K562 (cell line): ENCODE measurements at regions not wholly inside any gene's neighbourhood (a gene's known extent, or its start where the extent isn't known, plus 50 kb on each side); places are given as distances from the start of the nearest gene placed in this dataset.

ENCODE experiments used
- ATAC-seq: fragments of 200-7000 bp; cut with Tn5 transposase; 3 replicates; pipeline ENCODE4 v1.9.1; 2020; ENCODE audit warnings: moderate library complexity
- BruUV-seq: library from RNA; stranded (reverse); fragments of 400-500 nt; replicated peaks from 2 replicates; lab custom pipeline; 2021; lab: Mats Ljungman, UMichigan
- CTCF ChIA-PET: fragments of 300-600 bp; formaldehyde crosslinking; extraction: SDS; loops from one replicate; lab custom pipeline; 2021; ENCODE audit warnings: low intra/inter-chr PET ratio; lab: Yijun Ruan, JAX
- POLR2A ChIA-PET: fragments of 300-600, 350-650 bp; sonication (Branson Sonifier 250); formaldehyde crosslinking; extraction: SDS; loops from one replicate; lab custom pipeline; 2021; ENCODE audit warnings: antibody characterized with exemption, inconsistent platforms; lab: Yijun Ruan, JAX
- DNase-seq, 4 experiments: peaks; one replicate each; pipeline versions ENCODE4 v3.0.0 to v3.0.0-alpha.2; 2011 to 2018; ENCODE audit warnings: low spot score in 3 of 4, mixed read lengths in 3 of 4; ENCODE audit errors: extremely low read depth in 1 of 4
- FAIRE-seq: peaks from 2 replicates; lab custom pipeline; 2011; peaks lifted over from hg19 to GRCh38; lab: Jason Lieb, UNC
- H2AFZ ChIP-seq: 2 replicates; pipeline ENCODE4 v1.6.0; 2011; ENCODE audit warnings: low read depth, low read length, control low read depth, inconsistent platforms
- H3K27ac ChIP-seq: fragments of 200-600 bp; 3 replicates; pipeline ENCODE4 v1.8.0; 2011; ENCODE audit warnings: low read depth, mild to moderate bottlenecking, control low read depth, inconsistent platforms, low read length, moderate library complexity, mixed read lengths; ENCODE audit errors: extremely low read depth
- H3K27me3 ChIP-seq, 2 experiments: fragments of 300-600 bp in 1 of 2; 2 replicates in 1 of 2; 3 replicates in 1 of 2; pipeline versions ENCODE4 v1.6.0 to v1.8.0; 2011; ENCODE audit warnings: inconsistent platforms in 2 of 2, low read length in 2 of 2, mild to moderate bottlenecking in 1 of 2, mixed read lengths in 1 of 2, moderate library complexity in 1 of 2; ENCODE audit not compliant: control insufficient read depth in 2 of 2, insufficient read depth in 2 of 2
- H3K36me3 ChIP-seq: fragments of 300-600 bp; 3 replicates; pipeline ENCODE4 v1.8.0; 2011; ENCODE audit warnings: mild to moderate bottlenecking, low read length, inconsistent platforms; ENCODE audit not compliant: control insufficient read depth, insufficient read depth
- H3K4me1 ChIP-seq, 2 experiments: fragments of 200-600 bp in 1 of 2; replicated peaks in 1 of 2; 2 replicates in 1 of 2; 3 replicates in 1 of 2; pipeline versions ENCODE4 v1.5.1 to v1.8.0; 2011; ENCODE audit warnings: inconsistent platforms in 2 of 2, low read length in 2 of 2, mild to moderate bottlenecking in 1 of 2, mixed read lengths in 1 of 2, moderate library complexity in 1 of 2; ENCODE audit not compliant: control insufficient read depth in 2 of 2, insufficient read depth in 2 of 2
- H3K4me2 ChIP-seq: 2 replicates; pipeline ENCODE4 v1.6.1; 2011; ENCODE audit warnings: low read length, control low read depth, inconsistent platforms, mixed read lengths; ENCODE audit not compliant: insufficient read depth
- H3K4me3 ChIP-seq: fragments of 200-600 bp; sonication (generic), shearing (Covaris generic); 2 replicates; pipeline ENCODE4 v1.5.1; 2016; ENCODE audit warnings: control low read depth, inconsistent platforms
- H3K79me2 ChIP-seq: fragments of 200-600 bp; 3 replicates; pipeline ENCODE4 v1.8.0; 2011; ENCODE audit warnings: low read length, inconsistent platforms; ENCODE audit not compliant: control insufficient read depth, insufficient read depth
- H3K9ac ChIP-seq, 2 experiments: 2 replicates each; pipeline versions ENCODE4 v1.6.0 to v1.6.1; 2011; ENCODE audit warnings: low read depth in 2 of 2, low read length in 2 of 2, control low read depth in 1 of 2, inconsistent platforms in 1 of 2, mild to moderate bottlenecking in 1 of 2, mixed read lengths in 1 of 2; ENCODE audit not compliant: insufficient read depth in 1 of 2
- H3K9me1 ChIP-seq: one replicate; pipeline ENCODE4 v1.6.0; 2011; ENCODE audit warnings: inconsistent platforms, mild to moderate bottlenecking, low read length, moderate library complexity; ENCODE audit not compliant: control insufficient read depth, insufficient read depth
- H3K9me3 ChIP-seq: replicated peaks from 2 replicates; pipeline ENCODE4 v1.5.1; 2011; ENCODE audit warnings: low read depth, low read length, inconsistent platforms; ENCODE audit not compliant: control insufficient read depth, insufficient read depth
- H4K20me1 ChIP-seq: replicated peaks from 2 replicates; pipeline ENCODE4 v1.6.1; 2011; ENCODE audit warnings: low read length, inconsistent platforms, mixed read lengths; ENCODE audit not compliant: control insufficient read depth, insufficient read depth
- CEBPB ChIP-seq: fragments of 450-650 bp; IDR thresholded peaks from 2 replicates; pipeline ENCODE4 v1.6.1; 2016; ENCODE audit warnings: missing genetic modification characterization, missing compliant biosample characterization
- CEBPG ChIP-seq, 3 experiments: fragments of 200-800 bp in 1 of 3; sonication (Bioruptor generic) in 1 of 3; sonication (generic) in 1 of 3; formaldehyde crosslinking in 1 of 3; IDR thresholded peaks in 2 of 3; conservative IDR thresholded peaks in 1 of 3; 2 replicates each; pipeline versions ENCODE4 v1.6.1 to v1.8.0; 2016 to 2022; ENCODE audit warnings: missing compliant biosample characterization in 2 of 3, missing genetic modification characterization in 2 of 3, mild to moderate bottlenecking in 1 of 3, missing genetic modification reagents in 1 of 3
- DIDO1 ChIP-seq: fragments of 450-650 bp; IDR thresholded peaks from 2 replicates; pipeline ENCODE4 v1.6.1; 2016; ENCODE audit warnings: low read depth, missing biosample characterization, missing genetic modification characterization
- FOSL1 ChIP-seq: fragments of 200-800 bp; sonication (Bioruptor generic); conservative IDR thresholded peaks from 2 replicates; pipeline ENCODE4 v1.6.1; 2016; ENCODE audit warnings: missing genetic modification characterization, missing compliant biosample characterization
- RBBP5 ChIP-seq: fragments of 200-600 bp; sonication (generic); IDR thresholded peaks from 2 replicates; pipeline ENCODE4 v1.6.1; 2012; ENCODE audit warnings: borderline replicate concordance, mild to moderate bottlenecking, low read length, control low read depth, inconsistent platforms; ENCODE audit not compliant: insufficient read depth, poor library complexity, severe bottlenecking
- ZNF408 ChIP-seq: fragments of 250-450 bp; sonication (Bioruptor Pico); IDR thresholded peaks from 2 replicates; pipeline ENCODE4 v1.4.0; 2020; ENCODE audit warnings: low read depth, mild to moderate bottlenecking, moderate library complexity
- WGBS: fragments of 100-300 bp; shearing (Covaris generic); methylation state at CpG from one replicate; pipeline ENCODE4 v1.1.6; 2016; ENCODE audit warnings: low coverage, mixed read lengths; ENCODE audit not compliant: insufficient coverage; ENCODE audit errors: missing lambda C conversion rate; 5-methylcytosine and 5-hydroxymethylcytosine counted together
- in situ Hi-C: fragments of 300-500 bp; cut with MboI; formaldehyde crosslinking; loops from 4 replicates; pipeline ENCODE4 v1.15.0; 2018; ENCODE audit warnings: inconsistent platforms, mixed read lengths
- intact Hi-C: fragments of 100-400 bp; cut with micrococcal nuclease; formaldehyde crosslinking; loops from 2 replicates; pipeline ENCODE4 v1.14.2; 2022

DNA sequence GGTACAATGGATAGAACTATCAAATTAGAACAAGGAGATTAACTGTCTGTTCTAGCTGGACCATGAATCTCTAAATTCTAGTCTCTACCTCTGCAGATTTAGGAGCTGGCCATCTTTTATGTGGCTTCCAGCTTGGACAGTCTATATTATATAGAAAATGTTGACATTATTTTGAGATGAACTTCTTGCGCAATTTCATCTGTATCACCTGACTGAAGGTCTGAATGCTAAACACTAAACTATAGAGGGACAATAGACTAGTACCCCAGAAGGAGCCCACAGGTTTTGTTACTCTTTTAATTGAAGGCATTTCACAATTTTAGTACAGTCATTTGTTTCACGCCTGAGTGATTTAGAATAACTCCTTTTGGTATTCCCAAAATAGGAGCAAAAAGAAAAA lies 222.4 kb upstream of the ANKRD30A start:
- POLR2A ChIA-PET = no interaction called here
- FAIRE-seq (no peak), ATAC-seq (no peak), DNase-seq (no peak)
- in situ Hi-C loops (no loop called here), intact Hi-C loops (loop anchor here (5.0 kb wide), 1 partner anchor 849 kb away; no protein-coding TSS in a partner anchor)
- H3K27ac ChIP-seq = no peak overlapping the region
- no peaks in the 10 kb centered on the region for H3K9me1 ChIP-seq
- H3K27me3 ChIP-seq = no peaks in the 10 kb centered on the region
- H4K20me1 ChIP-seq = no peaks in the 10 kb centered on the region
- no peak for TF ChIP-seq CEBPG (CRISPR knock-in tag; IDR thresholded peaks at IDR 0.05)
- peak in 1 of 2 experiments; percentile 46; a peak in 1 of 4 replicates for TF ChIP-seq CEBPG (tag; conservative IDR thresholded peaks at IDR 0.05 in 1 of 2, IDR thresholded peaks at IDR 0.05 in 1 of 2)
- no peak for TF ChIP-seq FOSL1 (tag)
- peak; percentile 41 for TF ChIP-seq CEBPB
- no peak for TF ChIP-seq DIDO1 (tag)
- no peak overlapping the region for H3K4me3 ChIP-seq
- no peak overlapping the region for H2AFZ ChIP-seq
- H3K4me1 ChIP-seq = no peaks in the 10 kb centered on the region
- H3K79me2 ChIP-seq = no peaks in the 10 kb centered on the region
- CTCF ChIA-PET = no interaction called here
- BruUV-seq = no TSS peak
- no peak overlapping the region for H3K9ac ChIP-seq
- no peaks in the 10 kb centered on the region for H3K9me3 ChIP-seq
- H3K4me2 ChIP-seq = no peak overlapping the region
- WGBS = 0% methylated on average over 2 of the region's 2 CpGs
- no peaks in the 10 kb centered on the region for H3K36me3 ChIP-seq

DNA sequence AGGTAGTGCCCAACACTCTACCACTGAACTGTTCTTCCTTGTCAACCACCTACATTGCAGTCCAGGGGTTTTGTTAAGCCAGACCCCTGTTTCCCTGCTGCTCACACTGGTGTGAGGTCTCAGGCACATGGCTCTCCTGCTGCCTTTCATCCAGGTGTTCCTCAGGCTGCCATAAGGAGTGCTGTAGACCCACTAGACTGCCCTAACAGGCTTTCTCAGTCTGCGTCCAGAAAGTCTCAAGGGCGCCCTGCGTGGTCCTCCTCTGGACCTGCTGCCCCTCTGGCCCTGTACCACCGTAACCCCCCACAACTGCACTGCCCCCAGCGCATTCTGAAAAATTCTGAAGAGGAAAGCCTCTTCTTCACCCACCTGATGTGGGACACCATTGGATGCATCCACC lies 225.7 kb upstream of the ANKRD30A start:
- CTCF ChIA-PET = no interaction called here
- DNase-seq = no peak
- TF ChIP-seq ZNF408 (CRISPR knock-in tag) (no peak), RBBP5 (no peak)

More for the DNA sequence above, 225.7 kb upstream of the ANKRD30A start:
- no peaks in the 10 kb centered on the region for H3K27me3 ChIP-seq
- intact Hi-C loops (loop anchor here (5.0 kb wide), 1 partner anchor 853 kb away; no protein-coding TSS in a partner anchor), in situ Hi-C loops (loop anchor here (25.0 kb wide), 1 partner anchor 1262 kb away; the partner anchor contains the start of gene FZD8)
- no TSS peak for BruUV-seq
- 2% methylated on average over 5 of the region's 5 CpGs for whole genome bisulfite sequencing
- H3K27ac ChIP-seq = no peak overlapping the region
- no peaks in the 10 kb centered on the region for H3K79me2 ChIP-seq
- no peaks in the 10 kb centered on the region for H3K36me3 ChIP-seq
- no peak overlapping the region for H2AFZ ChIP-seq
- no peaks in the 10 kb centered on the region for H3K4me1 ChIP-seq
- H3K9me1 ChIP-seq = no peaks in the 10 kb centered on the region
- H3K9me3 ChIP-seq = no peaks in the 10 kb centered on the region
- H4K20me1 ChIP-seq = no peaks in the 10 kb centered on the region
- ATAC-seq = no peak
- no peak overlapping the region for H3K4me3 ChIP-seq
- POLR2A ChIA-PET = no interaction called here
- no peak overlapping the region for H3K4me2 ChIP-seq
- no peak for FAIRE-seq
- H3K9ac ChIP-seq = no peak overlapping the region
